Fibroblast of mammary gland (primary cell): ENCODE measurements at regions not wholly inside any gene's neighbourhood (a gene's known extent, or its start where the extent isn't known, plus 50 kb on each side); places are given as distances from the start of the nearest gene placed in this dataset.

Experiments
- DNase-seq: peaks from one replicate; pipeline ENCODE4 v3.0.0-alpha.2; 2010; ENCODE audit warnings: low read depth
- H3K4me3 ChIP-seq: 2 replicates; pipeline ENCODE4 v1.5.1; 2011; ENCODE audit warnings: low read depth, mild to moderate bottlenecking, low read length, moderate library complexity; ENCODE audit not compliant: control insufficient read depth
- TF ChIP-seq, protein P1 (sequence below): conservative IDR thresholded peaks from 2 replicates; pipeline ENCODE4 v1.5.1; 2011; ENCODE audit warnings: low read depth, low read length, inconsistent platforms; ENCODE audit not compliant: control insufficient read depth, insufficient read depth

DNA sequence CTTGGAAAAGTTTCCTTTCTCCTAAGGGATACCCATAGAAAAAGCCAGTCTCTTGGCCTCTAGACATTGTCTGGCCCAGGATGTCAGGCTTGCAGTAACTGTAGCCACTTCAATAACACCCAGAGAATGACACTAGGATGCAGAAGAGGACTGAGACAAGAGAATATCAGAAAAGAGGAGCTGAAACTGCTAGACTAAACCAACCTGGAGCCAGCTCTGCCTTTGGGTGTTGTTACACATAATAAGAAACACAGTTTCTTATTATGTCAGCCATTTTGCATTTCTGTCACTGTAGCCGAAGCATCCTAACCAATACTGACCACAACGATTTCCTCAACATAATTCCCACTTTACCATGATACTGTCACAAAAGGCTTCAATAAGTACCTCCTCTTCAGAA lies 72.2 kb upstream of the RCN1 start:
- DNase-seq = no peak
- TF ChIP-seq, protein P1, sequence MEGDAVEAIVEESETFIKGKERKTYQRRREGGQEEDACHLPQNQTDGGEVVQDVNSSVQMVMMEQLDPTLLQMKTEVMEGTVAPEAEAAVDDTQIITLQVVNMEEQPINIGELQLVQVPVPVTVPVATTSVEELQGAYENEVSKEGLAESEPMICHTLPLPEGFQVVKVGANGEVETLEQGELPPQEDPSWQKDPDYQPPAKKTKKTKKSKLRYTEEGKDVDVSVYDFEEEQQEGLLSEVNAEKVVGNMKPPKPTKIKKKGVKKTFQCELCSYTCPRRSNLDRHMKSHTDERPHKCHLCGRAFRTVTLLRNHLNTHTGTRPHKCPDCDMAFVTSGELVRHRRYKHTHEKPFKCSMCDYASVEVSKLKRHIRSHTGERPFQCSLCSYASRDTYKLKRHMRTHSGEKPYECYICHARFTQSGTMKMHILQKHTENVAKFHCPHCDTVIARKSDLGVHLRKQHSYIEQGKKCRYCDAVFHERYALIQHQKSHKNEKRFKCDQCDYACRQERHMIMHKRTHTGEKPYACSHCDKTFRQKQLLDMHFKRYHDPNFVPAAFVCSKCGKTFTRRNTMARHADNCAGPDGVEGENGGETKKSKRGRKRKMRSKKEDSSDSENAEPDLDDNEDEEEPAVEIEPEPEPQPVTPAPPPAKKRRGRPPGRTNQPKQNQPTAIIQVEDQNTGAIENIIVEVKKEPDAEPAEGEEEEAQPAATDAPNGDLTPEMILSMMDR = no peak
- H3K4me3 ChIP-seq = no peak overlapping the region

- no peak overlapping the region for H3K4me3 ChIP-seq
- no peak for DNase-seq
- TF ChIP-seq, protein P1 = no peak
Measured at GRCh38 chr11:32016111-32016510, 74.8 kb upstream of the RCN1 start.

GRCh38 chr11:32015427-32015826 lies 75.4 kb upstream of the RCN1 start:
- H3K4me3 ChIP-seq = no peak overlapping the region
- TF ChIP-seq, protein P1 = no peak
- DNase-seq = no peak

GRCh38 chr11:32013603-32014002 lies 77.3 kb upstream of the RCN1 start:
- TF ChIP-seq, protein P1 = no peak
- no peak for DNase-seq
- H3K4me3 ChIP-seq = no peak overlapping the region

- DNase-seq = no peak
- TF ChIP-seq, protein P1 = no peak
- no peak overlapping the region for H3K4me3 ChIP-seq
Measured at GRCh38 chr11:32012049-32012448, 78.8 kb upstream of the RCN1 start.

- TF ChIP-seq, protein P1 = no peak
- no peak overlapping the region for H3K4me3 ChIP-seq
- DNase-seq = no peak
Measured at GRCh38 chr11:32008880-32009551, 81.9 kb upstream of the RCN1 start.
